ENCODE measurements at regions not wholly inside any gene's neighbourhood (a gene's known extent, or its start where the extent isn't known, plus 50 kb on each side); places are given as distances from the start of the nearest gene placed in this dataset.

- in situ Hi-C loops (cut with MboI; ENCODE audit: low sequenced_read_pairs in 4 of 4) (no loop called here), intact Hi-C loops (cut with DNase I; ENCODE audit: low total_unique reads) (no loop called here)
- no peak for ATAC-seq
- Histone ChIP-seq H3K4me1 (no peaks in the 10 kb centered on the region), H3K27ac (no peak overlapping the region), H3K4me3 (no peak overlapping the region), H3K36me3 (no peaks in the 10 kb centered on the region), H3K27me3 (no peaks in the 10 kb centered on the region), H3K9me3 (no peaks in the 10 kb centered on the region)
- no peak for DNase-seq
- TF ChIP-seq POLR2A (IDR thresholded peaks at IDR 0.05), result no peak
- TF ChIP-seq, protein P1, sequence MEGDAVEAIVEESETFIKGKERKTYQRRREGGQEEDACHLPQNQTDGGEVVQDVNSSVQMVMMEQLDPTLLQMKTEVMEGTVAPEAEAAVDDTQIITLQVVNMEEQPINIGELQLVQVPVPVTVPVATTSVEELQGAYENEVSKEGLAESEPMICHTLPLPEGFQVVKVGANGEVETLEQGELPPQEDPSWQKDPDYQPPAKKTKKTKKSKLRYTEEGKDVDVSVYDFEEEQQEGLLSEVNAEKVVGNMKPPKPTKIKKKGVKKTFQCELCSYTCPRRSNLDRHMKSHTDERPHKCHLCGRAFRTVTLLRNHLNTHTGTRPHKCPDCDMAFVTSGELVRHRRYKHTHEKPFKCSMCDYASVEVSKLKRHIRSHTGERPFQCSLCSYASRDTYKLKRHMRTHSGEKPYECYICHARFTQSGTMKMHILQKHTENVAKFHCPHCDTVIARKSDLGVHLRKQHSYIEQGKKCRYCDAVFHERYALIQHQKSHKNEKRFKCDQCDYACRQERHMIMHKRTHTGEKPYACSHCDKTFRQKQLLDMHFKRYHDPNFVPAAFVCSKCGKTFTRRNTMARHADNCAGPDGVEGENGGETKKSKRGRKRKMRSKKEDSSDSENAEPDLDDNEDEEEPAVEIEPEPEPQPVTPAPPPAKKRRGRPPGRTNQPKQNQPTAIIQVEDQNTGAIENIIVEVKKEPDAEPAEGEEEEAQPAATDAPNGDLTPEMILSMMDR (IDR thresholded peaks at IDR 0.05 in 4 of 5, conservative IDR thresholded peaks at IDR 0.05 in 1 of 5), result no peak
These were observed 162.4 kb downstream of the ESM1 start for GRCh38 chr5:54823006-54823405.

DNA sequence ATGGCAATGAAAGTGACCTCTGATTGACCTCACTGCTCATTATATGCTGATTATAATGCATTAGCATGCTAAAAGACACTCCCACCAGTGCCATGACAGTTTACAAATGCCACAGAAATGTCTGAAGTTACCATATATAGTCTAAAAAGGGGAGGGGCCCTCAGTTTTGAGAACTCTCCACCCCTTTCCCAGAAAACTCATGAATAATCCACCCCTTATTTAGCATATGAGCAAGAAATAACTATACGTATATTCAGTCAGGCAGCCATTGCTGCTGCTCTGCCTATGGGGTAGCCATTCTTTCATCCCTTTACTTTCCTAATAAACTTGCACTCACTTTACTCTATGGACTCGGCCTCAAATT, 163.1 kb downstream of the ESM1 start:
- H3K36me3 ChIP-seq, result no peaks in the 10 kb centered on the region
- no peaks in the 10 kb centered on the region for H3K27me3 ChIP-seq
- no peak overlapping the region for H3K27ac ChIP-seq
- intact Hi-C loops (cut with DNase I; ENCODE audit: low total_unique reads), result no loop called here
- DNase-seq (no peak), ATAC-seq (no peak)
- H3K9me3 ChIP-seq, result no peaks in the 10 kb centered on the region
- no peak overlapping the region for H3K4me3 ChIP-seq
- no peaks in the 10 kb centered on the region for H3K4me1 ChIP-seq
- in situ Hi-C loops (cut with MboI; ENCODE audit: low sequenced_read_pairs in 4 of 4), result no loop called here
- TF ChIP-seq, protein P1 (IDR thresholded peaks at IDR 0.05 in 4 of 5, conservative IDR thresholded peaks at IDR 0.05 in 1 of 5), result no peak

GRCh38 chr5:54821445-54822323, 163.7 kb downstream of the ESM1 start:
- intact Hi-C loops (cut with DNase I; ENCODE audit: low total_unique reads) (no loop called here), in situ Hi-C loops (cut with MboI; ENCODE audit: low sequenced_read_pairs in 4 of 4) (no loop called here)
- no peak for ATAC-seq

DNA sequence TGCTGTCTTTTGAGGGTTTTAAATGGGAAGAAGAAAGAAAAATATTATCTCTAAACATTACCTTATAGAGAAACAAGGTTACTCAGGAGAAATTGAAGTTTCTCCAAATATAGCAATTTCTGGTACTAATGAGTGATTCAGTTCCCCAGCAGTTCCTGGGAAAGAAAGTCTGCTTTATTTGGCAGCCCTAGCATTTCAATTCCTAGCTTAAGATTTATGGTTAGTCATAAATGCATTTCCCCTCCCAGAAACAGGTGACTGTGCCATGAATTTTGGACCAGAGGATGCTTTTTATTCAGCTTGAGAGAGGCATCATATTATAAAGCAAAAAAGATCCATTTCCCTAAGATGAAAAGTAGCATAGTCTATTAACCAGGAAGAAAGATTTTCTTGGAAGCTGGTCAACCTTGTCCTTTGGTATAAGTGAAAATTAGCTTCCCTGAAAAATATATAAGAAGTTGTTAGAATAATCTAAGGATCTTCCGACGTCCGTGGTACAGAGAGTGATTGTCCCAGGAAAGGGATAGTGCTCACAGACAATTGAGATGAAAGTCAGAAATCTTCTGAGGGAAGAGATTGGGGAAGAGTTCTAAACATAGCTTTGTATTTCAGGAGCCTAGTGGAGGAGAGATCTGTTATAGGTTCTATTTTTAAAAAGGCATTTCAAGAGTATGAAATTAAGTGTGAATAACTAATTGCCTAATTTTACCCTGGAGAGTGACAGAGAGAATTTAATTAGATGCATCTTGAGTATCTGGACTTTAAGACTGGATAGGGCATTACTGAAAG, 164.9 kb downstream of the ESM1 start:
- no peaks in the 10 kb centered on the region for H3K4me1 ChIP-seq
- DNase-seq (no peak), ATAC-seq (no peak)
- H3K9me3 ChIP-seq, result no peaks in the 10 kb centered on the region
- in situ Hi-C loops (cut with MboI; ENCODE audit: low sequenced_read_pairs in 4 of 4) (no loop called here), intact Hi-C loops (cut with DNase I; ENCODE audit: low total_unique reads) (no loop called here)
- no peaks in the 10 kb centered on the region for H3K27me3 ChIP-seq
- TF ChIP-seq, protein P1 (IDR thresholded peaks at IDR 0.05 in 4 of 5, conservative IDR thresholded peaks at IDR 0.05 in 1 of 5), result no peak
- TF ChIP-seq POLR2A (IDR thresholded peaks at IDR 0.05), result no peak
- H3K27ac ChIP-seq, result no peak overlapping the region
- no peaks in the 10 kb centered on the region for H3K36me3 ChIP-seq
- no peak overlapping the region for H3K4me3 ChIP-seq

More at GRCh38 chr5:54821445-54822323, 163.7 kb downstream of the ESM1 start:
- Histone ChIP-seq H3K27ac (no peak overlapping the region), H3K4me3 (no peak overlapping the region), H3K36me3 (no peaks in the 10 kb centered on the region), H3K4me1 (no peaks in the 10 kb centered on the region), H3K27me3 (no peaks in the 10 kb centered on the region), H3K9me3 (no peaks in the 10 kb centered on the region)
- TF ChIP-seq, protein P1 (IDR thresholded peaks at IDR 0.05 in 4 of 5, conservative IDR thresholded peaks at IDR 0.05 in 1 of 5), result no peak
- no peak for TF ChIP-seq POLR2A (IDR thresholded peaks at IDR 0.05)
- DNase-seq, result no peak
